GM12864 (cell line): ENCODE measurements at regions not wholly inside any gene's neighbourhood (a gene's known extent, or its start where the extent isn't known, plus 50 kb on each side); places are given as distances from the start of the nearest gene placed in this dataset.

ENCODE experiments used
- DNase-seq: peaks from one replicate; pipeline ENCODE4 v3.0.0-alpha.2; 2011; ENCODE audit warnings: low read depth
- H3K4me3 ChIP-seq: 2 replicates; pipeline ENCODE4 v1.5.1; 2011; ENCODE audit warnings: mild to moderate bottlenecking, low read depth, low read length, control low read depth
- TF ChIP-seq, protein P1 (sequence below): IDR thresholded peaks from 2 replicates; pipeline ENCODE4 v1.5.1; 2011; ENCODE audit warnings: low read depth, mild to moderate bottlenecking, moderate library complexity, low read length, control low read depth, inconsistent platforms; ENCODE audit errors: missing control alignments

GRCh38 chr13:64289702-64290101, 2874.1 kb upstream of the PCDH20 start:
- no peak overlapping the region for H3K4me3 ChIP-seq
- DNase-seq = no peak
- TF ChIP-seq, protein P1, sequence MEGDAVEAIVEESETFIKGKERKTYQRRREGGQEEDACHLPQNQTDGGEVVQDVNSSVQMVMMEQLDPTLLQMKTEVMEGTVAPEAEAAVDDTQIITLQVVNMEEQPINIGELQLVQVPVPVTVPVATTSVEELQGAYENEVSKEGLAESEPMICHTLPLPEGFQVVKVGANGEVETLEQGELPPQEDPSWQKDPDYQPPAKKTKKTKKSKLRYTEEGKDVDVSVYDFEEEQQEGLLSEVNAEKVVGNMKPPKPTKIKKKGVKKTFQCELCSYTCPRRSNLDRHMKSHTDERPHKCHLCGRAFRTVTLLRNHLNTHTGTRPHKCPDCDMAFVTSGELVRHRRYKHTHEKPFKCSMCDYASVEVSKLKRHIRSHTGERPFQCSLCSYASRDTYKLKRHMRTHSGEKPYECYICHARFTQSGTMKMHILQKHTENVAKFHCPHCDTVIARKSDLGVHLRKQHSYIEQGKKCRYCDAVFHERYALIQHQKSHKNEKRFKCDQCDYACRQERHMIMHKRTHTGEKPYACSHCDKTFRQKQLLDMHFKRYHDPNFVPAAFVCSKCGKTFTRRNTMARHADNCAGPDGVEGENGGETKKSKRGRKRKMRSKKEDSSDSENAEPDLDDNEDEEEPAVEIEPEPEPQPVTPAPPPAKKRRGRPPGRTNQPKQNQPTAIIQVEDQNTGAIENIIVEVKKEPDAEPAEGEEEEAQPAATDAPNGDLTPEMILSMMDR = no peak

- no peak for DNase-seq
- no peak overlapping the region for H3K4me3 ChIP-seq
- TF ChIP-seq, protein P1 = no peak
Measured at GRCh38 chr13:64283926-64284325, 2868.3 kb upstream of the PCDH20 start.

GRCh38 chr13:64278493-64278892, 2862.8 kb upstream of the PCDH20 start:
- TF ChIP-seq, protein P1 = no peak
- H3K4me3 ChIP-seq = no peak overlapping the region
- no peak for DNase-seq

DNA sequence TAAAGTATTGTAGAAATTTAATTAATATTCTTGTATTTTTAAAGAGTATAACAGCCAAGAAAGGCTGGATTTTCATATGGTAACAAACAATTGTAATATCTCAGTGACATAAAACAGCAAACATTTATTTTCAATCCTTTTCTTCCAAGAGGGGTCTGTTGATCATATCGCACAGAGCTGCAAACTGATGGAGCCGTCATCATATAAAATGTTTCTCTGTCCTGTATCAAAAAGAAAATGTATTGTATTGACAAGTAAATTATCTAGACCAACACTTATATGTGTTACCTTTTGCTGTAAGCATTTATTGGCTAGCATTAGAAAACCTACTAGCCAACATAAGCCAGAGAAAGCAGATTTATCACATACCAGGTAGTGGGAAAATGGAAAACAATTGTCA, 2861.4 kb upstream of the PCDH20 start:
- no peak for DNase-seq
- no peak overlapping the region for H3K4me3 ChIP-seq
- TF ChIP-seq, protein P1 = no peak

GRCh38 chr13:64276232-64276631, 2860.6 kb upstream of the PCDH20 start:
- no peak for DNase-seq
- TF ChIP-seq, protein P1 = no peak
- no peak overlapping the region for H3K4me3 ChIP-seq

GRCh38 chr13:64274481-64275217, 2859.0 kb upstream of the PCDH20 start:
- H3K4me3 ChIP-seq = no peak overlapping the region
- TF ChIP-seq, protein P1 = no peak
- DNase-seq = no peak

GRCh38 chr13:64273780-64274179, 2858.1 kb upstream of the PCDH20 start:
- H3K4me3 ChIP-seq = no peak overlapping the region
- TF ChIP-seq, protein P1 = no peak
- no peak for DNase-seq
